ENCODE measurements at regions not wholly inside any gene's neighbourhood (a gene's known extent, or its start where the extent isn't known, plus 50 kb on each side); places are given as distances from the start of the nearest gene placed in this dataset.

DNA sequence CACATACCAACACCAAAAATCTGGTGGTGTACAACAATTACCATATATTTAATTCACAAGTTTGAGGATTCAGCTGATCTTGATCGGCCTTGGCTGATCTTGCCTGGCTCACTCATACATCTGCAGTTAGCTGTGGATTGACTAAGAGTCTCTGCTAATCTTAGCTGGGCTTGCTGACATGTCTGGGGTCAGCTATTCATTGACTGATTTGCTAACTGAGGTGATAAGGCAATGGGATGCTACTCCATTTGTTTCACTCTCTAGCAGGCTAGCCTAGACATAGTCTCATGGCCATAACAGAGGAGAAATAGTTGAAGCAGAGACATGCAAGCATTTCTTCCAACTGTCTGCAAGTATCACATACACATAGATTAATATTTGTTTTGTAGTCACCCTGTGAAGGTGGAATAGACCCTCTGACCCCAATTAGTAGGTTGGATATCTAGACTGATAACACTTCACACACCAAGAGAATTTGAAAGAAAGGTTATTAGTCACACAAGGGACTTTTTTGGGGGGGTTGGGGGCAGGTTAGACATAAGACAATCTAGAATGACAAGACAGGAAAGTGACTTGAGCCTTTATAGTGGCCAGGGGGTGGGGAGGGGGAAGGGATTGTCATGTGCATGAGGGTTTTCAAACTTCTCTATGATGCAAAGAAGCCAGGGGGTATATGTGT lies 142.3 kb downstream of the BARHL2 start:
- Histone ChIP-seq H3K27me3 (ENCODE audit: insufficient read depth, low read length) (no peaks in the 10 kb centered on the region; the same call in 1 of the 2 replicates), H3K4me2 (ENCODE audit: low read length) (no peak overlapping the region), H3K9ac (ENCODE audit: low read length) (no peak overlapping the region), H3K9me2 (ENCODE audit: low read depth, low read length) (no peaks in the 10 kb centered on the region), H2AFZ (ENCODE audit: low read length) (no peak overlapping the region), H3K36me3 (ENCODE audit: insufficient read depth, low read length) (no peaks in the 10 kb centered on the region), H3K4me1 (ENCODE audit: insufficient read depth, low read length, severe bottlenecking) (no peaks in the 10 kb centered on the region), H3K79me2 (ENCODE audit: insufficient read depth, low read length) (no peaks in the 10 kb centered on the region), H3K27ac (ENCODE audit: low read depth, low read length, poor library complexity, severe bottlenecking) (no peak overlapping the region), H3K4me3 (ENCODE audit: low read depth, low read length, poor library complexity, severe bottlenecking) (no peak overlapping the region), H3F3A (ENCODE audit: insufficient read depth, low read length) (no peaks in the 10 kb centered on the region), H4K20me1 (ENCODE audit: insufficient read depth, low read length) (no peaks in the 10 kb centered on the region), H3K9me3 (ENCODE audit: low read length) (no peaks in the 10 kb centered on the region)
- TF ChIP-seq EZH2 (IDR thresholded peaks at IDR 0.05; ENCODE audit: borderline replicate concordance, low read length): no peak
- TF ChIP-seq, protein P1, sequence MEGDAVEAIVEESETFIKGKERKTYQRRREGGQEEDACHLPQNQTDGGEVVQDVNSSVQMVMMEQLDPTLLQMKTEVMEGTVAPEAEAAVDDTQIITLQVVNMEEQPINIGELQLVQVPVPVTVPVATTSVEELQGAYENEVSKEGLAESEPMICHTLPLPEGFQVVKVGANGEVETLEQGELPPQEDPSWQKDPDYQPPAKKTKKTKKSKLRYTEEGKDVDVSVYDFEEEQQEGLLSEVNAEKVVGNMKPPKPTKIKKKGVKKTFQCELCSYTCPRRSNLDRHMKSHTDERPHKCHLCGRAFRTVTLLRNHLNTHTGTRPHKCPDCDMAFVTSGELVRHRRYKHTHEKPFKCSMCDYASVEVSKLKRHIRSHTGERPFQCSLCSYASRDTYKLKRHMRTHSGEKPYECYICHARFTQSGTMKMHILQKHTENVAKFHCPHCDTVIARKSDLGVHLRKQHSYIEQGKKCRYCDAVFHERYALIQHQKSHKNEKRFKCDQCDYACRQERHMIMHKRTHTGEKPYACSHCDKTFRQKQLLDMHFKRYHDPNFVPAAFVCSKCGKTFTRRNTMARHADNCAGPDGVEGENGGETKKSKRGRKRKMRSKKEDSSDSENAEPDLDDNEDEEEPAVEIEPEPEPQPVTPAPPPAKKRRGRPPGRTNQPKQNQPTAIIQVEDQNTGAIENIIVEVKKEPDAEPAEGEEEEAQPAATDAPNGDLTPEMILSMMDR (IDR thresholded peaks at IDR 0.05; ENCODE audit: low read length): no peak

DNA sequence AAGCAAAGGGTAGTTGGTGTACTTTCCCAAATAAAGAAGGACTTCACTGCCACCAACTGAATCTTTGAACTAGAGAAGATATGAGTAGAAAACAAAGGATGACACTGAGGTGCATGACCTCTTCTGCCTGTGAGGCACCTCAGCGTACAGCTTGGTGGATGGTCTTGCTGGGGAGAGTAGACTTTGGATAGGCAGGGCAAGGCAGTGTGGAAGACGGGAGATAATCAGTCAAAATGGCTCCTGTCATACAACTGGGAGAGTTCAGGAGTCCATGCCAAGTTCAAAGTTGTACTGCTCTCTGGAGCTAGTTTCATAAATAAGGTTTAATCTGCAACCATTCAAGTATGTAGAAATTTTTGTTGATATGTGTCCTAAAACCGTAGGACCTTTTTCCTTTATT lies 143.4 kb downstream of the BARHL2 start:
- TF ChIP-seq EZH2 (IDR thresholded peaks at IDR 0.05; ENCODE audit: borderline replicate concordance, low read length): no peak
- TF ChIP-seq, protein P1 (IDR thresholded peaks at IDR 0.05; ENCODE audit: low read length): no peak

DNA sequence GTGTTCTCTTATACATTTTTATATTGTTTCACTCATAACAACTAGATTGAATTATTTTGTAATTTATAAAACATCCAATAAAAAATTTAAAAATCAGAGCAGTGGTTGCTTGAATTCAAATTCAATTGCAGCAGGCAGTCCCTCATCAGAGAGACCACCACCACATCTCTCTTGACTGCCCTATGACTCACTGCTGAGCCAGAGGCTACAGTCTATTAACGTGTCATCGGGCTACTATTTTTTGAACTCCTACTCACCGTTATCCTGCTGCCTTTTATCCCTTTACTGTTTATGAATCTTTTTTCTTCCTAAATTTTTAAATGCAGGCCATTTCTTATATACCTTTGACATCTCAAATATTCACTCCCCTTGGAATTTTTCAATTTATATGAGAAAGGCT lies 144.7 kb downstream of the BARHL2 start:
- Histone ChIP-seq H4K20me1 (ENCODE audit: insufficient read depth, low read length) (no peaks in the 10 kb centered on the region), H3K4me1 (ENCODE audit: insufficient read depth, low read length, severe bottlenecking) (no peaks in the 10 kb centered on the region), H2AFZ (ENCODE audit: low read length) (no peak overlapping the region), H3K36me3 (ENCODE audit: insufficient read depth, low read length) (no peaks in the 10 kb centered on the region), H3K9me3 (ENCODE audit: low read length) (no peaks in the 10 kb centered on the region), H3K4me2 (ENCODE audit: low read length) (no peak overlapping the region), H3K27ac (ENCODE audit: low read depth, low read length, poor library complexity, severe bottlenecking) (no peak overlapping the region), H3K4me3 (ENCODE audit: low read depth, low read length, poor library complexity, severe bottlenecking) (no peak overlapping the region), H3K79me2 (ENCODE audit: insufficient read depth, low read length) (no peaks in the 10 kb centered on the region), H3F3A (ENCODE audit: insufficient read depth, low read length) (no peaks in the 10 kb centered on the region), H3K9ac (ENCODE audit: low read length) (no peak overlapping the region), H3K9me2 (ENCODE audit: low read depth, low read length) (no peaks in the 10 kb centered on the region), H3K27me3 (ENCODE audit: insufficient read depth, low read length) (no peaks in the 10 kb centered on the region; the same call in 1 of the 2 replicates)
- TF ChIP-seq EZH2 (IDR thresholded peaks at IDR 0.05; ENCODE audit: borderline replicate concordance, low read length): no peak

More for the DNA sequence above, 143.4 kb downstream of the BARHL2 start:
- no peak overlapping the region for H3K4me3 ChIP-seq (ENCODE audit: low read depth, low read length, poor library complexity, severe bottlenecking)
- no peak overlapping the region for H3K4me2 ChIP-seq (ENCODE audit: low read length)
- no peaks in the 10 kb centered on the region for H3K9me3 ChIP-seq (ENCODE audit: low read length)
- no peaks in the 10 kb centered on the region for H4K20me1 ChIP-seq (ENCODE audit: insufficient read depth, low read length)
- no peak overlapping the region for H2AFZ ChIP-seq (ENCODE audit: low read length)
- H3K4me1 ChIP-seq (ENCODE audit: insufficient read depth, low read length, severe bottlenecking): no peaks in the 10 kb centered on the region
- no peaks in the 10 kb centered on the region for H3K79me2 ChIP-seq (ENCODE audit: insufficient read depth, low read length)
- H3K9me2 ChIP-seq (ENCODE audit: low read depth, low read length): no peaks in the 10 kb centered on the region
- H3K36me3 ChIP-seq (ENCODE audit: insufficient read depth, low read length): no peaks in the 10 kb centered on the region
- H3K27me3 ChIP-seq (ENCODE audit: insufficient read depth, low read length): no peaks in the 10 kb centered on the region; the same call in 1 of the 2 replicates
- no peak overlapping the region for H3K27ac ChIP-seq (ENCODE audit: low read depth, low read length, poor library complexity, severe bottlenecking)
- no peaks in the 10 kb centered on the region for H3F3A ChIP-seq (ENCODE audit: insufficient read depth, low read length)
- no peak overlapping the region for H3K9ac ChIP-seq (ENCODE audit: low read length)

DNA sequence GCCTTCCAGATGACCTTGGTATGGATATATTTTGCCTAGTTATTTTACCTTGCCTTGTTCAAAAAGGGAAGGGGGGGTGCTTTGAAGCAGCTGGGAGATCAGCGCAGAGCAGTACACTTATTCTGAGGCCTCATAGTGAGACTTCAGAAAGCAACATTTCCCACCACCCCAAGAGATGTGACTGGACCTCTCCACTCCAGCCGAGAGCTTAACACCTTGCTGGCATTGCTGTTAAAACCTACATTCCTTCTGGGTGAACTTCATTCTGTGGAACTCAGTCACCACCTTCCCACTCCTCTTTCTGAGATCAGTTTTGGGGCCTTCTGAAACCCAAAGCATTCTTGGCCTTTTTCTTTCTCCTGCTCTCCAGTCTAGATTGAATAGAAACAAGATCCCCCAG lies 148.7 kb downstream of the BARHL2 start:
- H3K36me3 ChIP-seq (ENCODE audit: insufficient read depth, low read length): no peaks in the 10 kb centered on the region
- H3K4me1 ChIP-seq (ENCODE audit: insufficient read depth, low read length, severe bottlenecking): no peaks in the 10 kb centered on the region
- H3K27ac ChIP-seq (ENCODE audit: low read depth, low read length, poor library complexity, severe bottlenecking): no peak overlapping the region
- no peak overlapping the region for H2AFZ ChIP-seq (ENCODE audit: low read length)
- no peaks in the 10 kb centered on the region; the same call in 1 of the 2 replicates for H3K27me3 ChIP-seq (ENCODE audit: insufficient read depth, low read length)
- TF ChIP-seq EZH2 (IDR thresholded peaks at IDR 0.05; ENCODE audit: borderline replicate concordance, low read length): no peak
- no peaks in the 10 kb centered on the region for H4K20me1 ChIP-seq (ENCODE audit: insufficient read depth, low read length)
- no peak overlapping the region for H3K4me3 ChIP-seq (ENCODE audit: low read depth, low read length, poor library complexity, severe bottlenecking)
- H3K9me2 ChIP-seq (ENCODE audit: low read depth, low read length): no peaks in the 10 kb centered on the region
- H3K79me2 ChIP-seq (ENCODE audit: insufficient read depth, low read length): no peaks in the 10 kb centered on the region
- H3K9ac ChIP-seq (ENCODE audit: low read length): no peak overlapping the region
- no peaks in the 10 kb centered on the region for H3K9me3 ChIP-seq (ENCODE audit: low read length)
- H3K4me2 ChIP-seq (ENCODE audit: low read length): no peak overlapping the region
- H3F3A ChIP-seq (ENCODE audit: insufficient read depth, low read length): no peaks in the 10 kb centered on the region
